H4 (cell line): ENCODE measurements at regions not wholly inside any gene's neighbourhood (a gene's known extent, or its start where the extent isn't known, plus 50 kb on each side); places are given as distances from the start of the nearest gene placed in this dataset.
"Not testable (repeated sequence)": the region's sequence is repeated elsewhere in the genome, so short reads cannot be mapped to it uniquely, and the experiment has no call there.

Source experiments
- DNase-seq: peaks from one replicate; pipeline ENCODE4 v3.0.0-alpha.2; 2015; ENCODE audit warnings: low spot score

GRCh38 chr3:32042867-32043266, 61.3 kb downstream of the ZNF860 start:
- not testable (repeated sequence) for DNase-seq

DNA sequence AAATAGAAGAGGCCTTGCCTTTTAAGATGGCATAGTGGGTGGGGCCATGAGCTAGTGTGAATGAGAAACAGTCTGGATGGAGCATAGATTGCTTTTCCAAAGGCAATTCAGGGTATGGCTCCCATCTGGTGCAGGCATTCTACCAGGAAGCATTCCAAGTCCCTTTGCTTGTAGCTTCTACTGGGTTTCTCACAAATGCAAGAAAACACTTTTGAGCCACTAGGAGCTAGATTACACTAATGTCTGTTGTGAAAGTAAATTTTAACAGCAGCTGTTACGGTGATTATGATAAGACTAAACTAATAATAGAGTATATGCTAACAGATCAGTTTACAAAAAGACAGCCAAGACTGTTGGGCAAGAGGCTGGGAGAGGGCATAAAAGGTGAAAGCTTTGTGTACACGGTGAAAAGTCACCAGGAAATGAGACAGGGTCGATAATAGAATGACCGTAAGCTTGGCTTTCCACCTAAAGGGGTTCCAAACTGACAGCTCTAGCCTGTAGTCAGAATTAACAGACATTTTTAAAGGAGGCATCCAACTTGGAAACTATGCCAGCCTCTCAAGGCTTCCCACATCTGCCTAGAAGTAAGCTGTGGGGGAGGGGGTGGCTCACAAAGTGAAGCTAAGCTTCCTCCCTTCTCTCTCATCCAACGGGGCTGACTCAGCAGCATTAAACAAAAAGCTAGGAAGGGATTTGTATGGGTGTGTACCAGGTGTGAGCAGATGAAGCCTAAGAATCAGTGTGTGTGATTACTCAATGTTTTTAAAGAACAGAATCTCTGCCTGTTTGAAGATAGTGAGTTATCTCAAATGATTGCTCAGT, 61.1 kb upstream of the GPD1L start:
- peak; percentile 83 for DNase-seq

DNA sequence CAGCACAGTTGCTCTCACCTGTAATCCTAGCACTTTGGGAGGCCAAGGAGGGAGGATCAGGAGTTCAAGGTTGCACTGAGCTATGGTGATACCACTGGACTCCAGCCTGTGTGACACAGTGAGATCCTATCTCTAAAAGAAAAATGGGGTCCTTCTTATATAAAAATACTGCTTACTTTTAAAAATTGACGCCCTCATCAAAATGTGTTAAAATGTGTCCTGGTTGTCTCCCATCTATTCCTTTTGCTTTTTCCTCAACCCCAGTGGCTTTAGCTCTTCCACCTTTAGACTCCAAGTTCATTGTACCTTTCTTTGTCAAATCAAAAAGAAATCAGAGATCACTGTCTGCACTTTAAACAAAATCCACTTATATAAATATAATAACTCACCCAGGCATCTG, 60.3 kb upstream of the GPD1L start:
- DNase-seq: no peak

GRCh38 chr3:32048487-32049182, 57.8 kb upstream of the GPD1L start:
- DNase-seq: no peak

DNA sequence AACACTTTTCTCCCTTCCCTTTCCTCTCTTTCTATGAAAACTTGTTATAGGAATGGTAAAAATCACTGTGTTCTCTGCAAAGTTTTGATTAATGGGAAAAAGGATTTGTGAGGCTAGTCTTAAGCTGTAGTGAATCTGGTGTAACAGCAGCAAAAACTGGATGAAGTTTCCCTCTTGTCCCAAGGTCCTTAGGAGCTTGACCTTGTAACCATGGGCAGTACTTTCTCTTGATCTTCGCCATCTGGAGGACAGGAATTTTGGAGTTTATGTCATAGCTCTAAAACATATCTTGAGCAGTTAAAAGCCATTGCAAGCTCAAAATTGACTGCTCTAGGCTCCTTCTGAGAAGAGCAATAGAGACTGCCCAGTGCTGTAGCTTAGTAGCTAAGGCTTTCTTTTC, 56.5 kb upstream of the GPD1L start:
- no peak for DNase-seq

GRCh38 chr3:32052230-32052629, 54.2 kb upstream of the GPD1L start:
- not testable (repeated sequence) for DNase-seq

DNA sequence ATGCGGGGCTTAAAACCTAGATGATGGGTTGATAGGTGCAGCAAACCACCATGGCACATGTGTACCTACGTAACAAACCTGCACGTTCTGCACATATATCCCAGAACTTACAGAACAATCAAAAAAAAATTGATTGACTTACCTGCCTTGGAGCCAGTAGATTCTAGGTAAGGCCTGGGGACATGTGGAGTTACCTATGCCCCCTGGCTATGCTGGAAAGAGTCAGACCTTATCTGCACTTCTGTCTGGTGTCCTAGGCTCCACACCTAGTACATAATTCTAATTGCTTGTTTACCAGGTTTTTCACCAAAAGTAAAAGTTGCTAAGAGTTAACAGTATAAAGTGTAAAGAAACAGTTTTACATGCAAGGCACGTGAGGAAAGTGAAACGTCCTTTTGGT, 53.6 kb upstream of the GPD1L start:
- not testable (repeated sequence) for DNase-seq

DNA sequence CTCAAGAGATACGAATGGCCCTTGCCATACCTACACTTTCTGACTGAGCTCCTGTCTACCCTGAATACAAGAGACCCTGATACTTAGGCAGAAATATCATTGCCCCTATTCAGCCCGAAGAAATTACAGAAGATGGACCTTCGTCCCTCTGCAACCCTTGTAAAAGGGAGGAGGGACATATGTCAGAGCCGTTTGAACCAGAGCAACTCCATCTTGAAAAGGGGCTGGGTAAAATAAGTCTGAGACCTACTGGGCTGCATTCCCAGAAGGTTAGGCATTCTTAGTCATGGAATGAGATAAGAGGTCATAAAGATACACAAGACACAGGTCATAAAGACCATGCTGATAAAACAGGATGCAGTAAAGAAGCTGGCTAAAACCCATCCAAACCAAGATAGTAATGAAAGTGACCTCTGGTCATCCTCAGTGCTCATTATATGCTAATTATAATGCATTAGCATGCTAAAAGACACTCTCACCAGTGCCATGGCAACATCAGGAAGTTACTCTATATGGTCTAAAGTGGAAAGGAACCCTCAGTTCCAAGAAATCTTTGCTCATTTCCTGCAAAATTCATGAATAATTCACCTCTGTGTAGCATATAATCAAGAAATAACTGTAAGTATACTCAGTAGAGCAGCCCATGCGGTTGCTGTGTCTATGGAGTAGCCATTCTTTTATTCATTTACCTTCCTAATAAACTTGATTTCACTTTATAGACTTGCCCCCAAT, 49.7 kb upstream of the GPD1L start:
- no peak for DNase-seq
